ENCODE measurements at regions not wholly inside any gene's neighbourhood (a gene's known extent, or its start where the extent isn't known, plus 50 kb on each side); places are given as distances from the start of the nearest gene placed in this dataset.

DNA sequence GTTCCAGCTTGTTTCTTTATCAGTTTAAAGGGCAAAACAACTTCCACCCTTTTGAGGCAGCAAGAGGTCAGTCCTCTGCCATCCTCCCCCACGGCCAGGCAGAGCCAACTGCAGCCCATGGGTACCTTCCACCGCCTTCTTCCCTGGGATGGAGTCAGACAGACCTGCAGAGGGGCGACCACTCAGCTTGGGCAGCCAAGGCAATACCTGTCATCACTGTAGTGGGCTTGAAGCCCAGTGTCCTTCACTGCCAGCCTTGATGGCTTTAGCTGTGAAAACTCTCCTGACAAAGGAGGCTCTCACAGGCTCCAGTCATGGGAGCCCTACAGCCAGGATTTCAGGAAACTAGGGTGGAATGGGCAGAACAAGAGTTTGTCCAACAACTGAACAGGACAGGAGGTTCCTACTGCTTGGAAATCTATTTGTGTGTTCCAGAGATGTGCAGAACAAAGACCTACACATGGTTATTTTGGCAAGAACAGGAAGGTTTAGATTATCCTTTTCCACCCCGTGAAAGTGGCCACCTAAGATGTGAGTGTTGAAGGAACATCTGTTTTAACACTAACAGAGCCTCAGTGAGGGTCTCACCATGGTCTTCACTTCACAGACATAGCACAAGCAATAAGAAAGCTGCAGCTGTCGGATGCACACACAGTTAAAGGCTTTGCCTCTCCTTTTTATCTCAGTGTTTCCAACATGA, 93.9 kb upstream of the RMDN2 start:
- TF ChIP-seq YY1 (IDR thresholded peaks at IDR 0.05; ENCODE audit: insufficient read depth, insufficient read length) (no peak), ZNF274 (IDR thresholded peaks at IDR 0.05; ENCODE audit: low read depth, low read length) (no peak)

Measured in NT2/D1 (cell line).